Heart right ventricle (tissue), 16 donors: ENCODE measurements at regions not wholly inside any gene's neighbourhood (a gene's known extent, or its start where the extent isn't known, plus 50 kb on each side); places are given as distances from the start of the nearest gene placed in this dataset.

Experiments used
- ATAC-seq, 8 donors: fragments of 200-7000 bp; cut with Tn5 transposase; one replicate each; pipeline ENCODE4 v1.9.1; 2020; ENCODE audit warnings: mild to moderate bottlenecking in 8 of 8, moderate library complexity in 8 of 8, moderate number of reproducible peaks in 1 of 8
- DNase-seq, 2 donors: peaks; one replicate each; pipeline ENCODE4 v3.0.0-alpha.2; 2020
- H3K27ac ChIP-seq, 10 donors: fragments of 200-600 bp; sonication (generic) in 2 of 10; one replicate each; pipeline versions ENCODE4 v1.5.0 to v1.8.0; 2020 to 2022; ENCODE audit warnings: mild to moderate bottlenecking in 3 of 10
- H3K27me3 ChIP-seq, 7 donors: fragments of 200-600 bp; one replicate each; pipeline ENCODE4 v1.8.0; 2021 to 2022; ENCODE audit warnings: mild to moderate bottlenecking in 2 of 7
- H3K36me3 ChIP-seq, 9 donors: fragments of 200-600 bp; sonication (generic) in 1 of 9; one replicate each; pipeline versions ENCODE4 v1.5.0 to v1.8.0; 2020 to 2022; ENCODE audit warnings: mild to moderate bottlenecking in 2 of 9
- H3K4me1 ChIP-seq, 9 donors: fragments of 200-600 bp; sonication (generic) in 1 of 9; one replicate each; pipeline versions ENCODE4 v1.5.0 to v1.8.0; 2020 to 2022; ENCODE audit warnings: mild to moderate bottlenecking in 4 of 9
- H3K4me3 ChIP-seq, 10 donors: fragments of 200-600 bp; sonication (generic) in 2 of 10; one replicate each; pipeline versions ENCODE4 v1.5.0 to v1.8.0; 2020 to 2022; ENCODE audit warnings: mild to moderate bottlenecking in 7 of 10, moderate library complexity in 2 of 10
- H3K9me3 ChIP-seq, 11 donors: fragments of 200-600 bp in 10 of 11; sonication (generic) in 2 of 11; one replicate each; pipeline versions ENCODE4 v1.5.0 to v1.8.0; 2013 to 2022; ENCODE audit warnings: mild to moderate bottlenecking in 2 of 11, control low read depth in 1 of 11, moderate library complexity in 1 of 11
- CTCF ChIP-seq, 9 donors: fragments of 200-600 bp; sonication (generic) in 2 of 9; IDR thresholded peaks; one replicate each; pipeline versions ENCODE4 v1.5.0 to v1.8.0; 2021 to 2022; ENCODE audit warnings: antibody characterized with exemption in 9 of 9, mild to moderate bottlenecking in 5 of 9, moderate library complexity in 1 of 9
- WGBS, 2 donors: extraction: QIAGEN DNeasy Blood & Tissue Kit; methylation state at CpG; one replicate each; pipeline ENCODE4 v1.1.7; 2013; ENCODE audit warnings: inconsistent platforms in 1 of 2; 5-methylcytosine and 5-hydroxymethylcytosine counted together
- intact Hi-C, 10 donors: fragments of 100-400 bp; cut with DNase I; formaldehyde crosslinking; loops; one replicate each; pipeline versions ENCODE4 v1.11.1 to v1.14.2; 2022
- donor health status: Arrhythmogenic right ventricular cardiomyopathy.
- donor health status: ischemic (EF 13 %, LVEDD 7.1; RV severe dilation, severe dysfunction).
- donor health status: healthy with polysubstance abuse.
- donor health status: DM: no; HTN: yes; CAD: no.
- donor health status: DM: no; HTN: no; CAD: no.
- donor health status: ischemic (EF 25% LVEDD 6.9; RV normal size, moderate dysfunction).
- donor health status: ischemic (EF 25% LVEDD 5.7; RV mildly dilated, moderate dysfunction).
- donor health status: healthy.
- donor health status: DM: yes; HTN: yes; CAD: no.
- donor health status: Ischemic cardiomyopathy.
- donor health status: ischemic (EF 35%, LVEDD 5.7; RV mildly dilated, moderate dysfunction).
- donor health status: nonischemic (EF 11% LVEDD 7.7; RV severe dilation, severe dysfunction).
- donor health status: DM: yes; HTN: yes; CAD: no.
- donor health status: PGD.
- donor health status: ischemic (EF 29% LVEDD 5.4; RV normal size, mild dysfunction).
- donor health status: nonischemic (EF 23%, LVEDD 6.1; RV moderate dilation, normal function).

- peaks cover 0 to 38% (median 14%) of the 10 kb centered on the region in 7 donors for H3K27me3 ChIP-seq
- no peak overlapping the region for H3K4me3 ChIP-seq
- no peaks in the 10 kb centered on the region for H3K36me3 ChIP-seq
- 76 to 77% methylated on average over 5 of the region's 5 CpGs for WGBS, 2 donors
- intact Hi-C loops = no loop called here
- TF ChIP-seq CTCF (IDR thresholded peaks at IDR 0.05) = no peak
- no peaks in the 10 kb centered on the region for H3K9me3 ChIP-seq
- H3K27ac ChIP-seq = no peak overlapping the region
- no peak for ATAC-seq
- no peak for DNase-seq
- H3K4me1 ChIP-seq = no peaks in the 10 kb centered on the region
These were observed 104.6 kb upstream of the GPR139 start for GRCh38 chr16:20178297-20178696.

GRCh38 chr16:20175358-20175757 lies 101.7 kb upstream of the GPR139 start:
- Histone ChIP-seq H3K36me3 (no peaks in the 10 kb centered on the region), H3K27ac (no peak overlapping the region), H3K27me3 (peaks cover 0 to 37% (median 17%) of the 10 kb centered on the region in 7 donors), H3K4me1 (no peaks in the 10 kb centered on the region), H3K4me3 (no peak overlapping the region), H3K9me3 (no peaks in the 10 kb centered on the region)
- intact Hi-C loops = no loop called here
- 16 to 21% methylated on average over 3 of the region's 3 CpGs for WGBS, 2 donors
- no peak for TF ChIP-seq CTCF (IDR thresholded peaks at IDR 0.05)
- no peak for DNase-seq
- no peak for ATAC-seq

- intact Hi-C loops = no loop called here
- WGBS, 2 donors = 47 to 55% methylated on average over 1 of the region's 1 CpG
- no peak for TF ChIP-seq CTCF (IDR thresholded peaks at IDR 0.05)
These were observed 93.6 kb upstream of the GPR139 start for GRCh38 chr16:20167323-20167722.

GRCh38 chr16:20166531-20167235 lies 93.0 kb upstream of the GPR139 start:
- Histone ChIP-seq H3K9me3 (peaks cover 0 to 6% (median 0%) of the 10 kb centered on the region in 11 donors), H3K36me3 (no peaks in the 10 kb centered on the region), H3K27ac (no peak overlapping the region), H3K4me1 (no peaks in the 10 kb centered on the region), H3K27me3 (peaks cover 0 to 34% (median 7%) of the 10 kb centered on the region in 7 donors), H3K4me3 (no peak overlapping the region)
- intact Hi-C loops = no loop called here
- 39 to 40% methylated on average over 15 of the region's 15 CpGs for WGBS, 2 donors
- no peak for DNase-seq
- no peak for ATAC-seq
- no peak for TF ChIP-seq CTCF (IDR thresholded peaks at IDR 0.05)

More at GRCh38 chr16:20167323-20167722, 93.6 kb upstream of the GPR139 start:
- Histone ChIP-seq H3K27me3 (peaks cover 0 to 34% (median 7%) of the 10 kb centered on the region in 7 donors), H3K27ac (no peak overlapping the region), H3K4me1 (no peaks in the 10 kb centered on the region), H3K36me3 (no peaks in the 10 kb centered on the region), H3K4me3 (no peak overlapping the region), H3K9me3 (peaks cover 0 to 6% (median 0%) of the 10 kb centered on the region in 11 donors)
- no peak for ATAC-seq
- DNase-seq = no peak
